Activated CD8-positive, alpha-beta T cell treated with anti-CD3 and anti-CD28 coated beads for 36 hours (primary cell): ENCODE measurements at regions not wholly inside any gene's neighbourhood (a gene's known extent, or its start where the extent isn't known, plus 50 kb on each side); places are given as distances from the start of the nearest gene placed in this dataset.
"Not testable (repeated sequence)": the region's sequence is repeated elsewhere in the genome, so short reads cannot be mapped to it uniquely, and the experiment has no call there.

Experiments used
- ATAC-seq: fragments of 200-7000 bp; cut with Tn5 transposase; one replicate; pipeline ENCODE4 v1.10.0; 2021; ENCODE audit warnings: mild to moderate bottlenecking, moderate library complexity
- CTCF ChIA-PET: fragments of 350-600 bp; sonication (Branson Sonifier 250); formaldehyde crosslinking; loops from one replicate; lab custom pipeline; 2021; ENCODE audit warnings: antibody characterized with exemption; lab: Charles Lee
- POLR2A ChIA-PET: fragments of 350-600 bp; sonication (Branson Sonifier 250); formaldehyde crosslinking; loops from one replicate; lab custom pipeline; 2021; ENCODE audit warnings: antibody characterized with exemption; lab: Charles Lee
- DNase-seq: peaks from one replicate; pipeline ENCODE4 v3.0.0-alpha.2; 2020
- H3K27ac Mint-ChIP-seq: one replicate; pipeline ENCODE4 v1.8.0; 2021; ENCODE audit warnings: mild to moderate bottlenecking, mixed read lengths
- H3K27me3 Mint-ChIP-seq: one replicate; pipeline ENCODE4 v1.8.0; 2021; ENCODE audit warnings: mixed read lengths
- H3K36me3 Mint-ChIP-seq: one replicate; pipeline ENCODE4 v1.8.0; 2021; ENCODE audit warnings: low read depth, mixed read lengths
- H3K4me1 Mint-ChIP-seq: one replicate; pipeline ENCODE4 v1.8.0; 2021; ENCODE audit warnings: low read depth, mixed read lengths
- H3K4me3 Mint-ChIP-seq: one replicate; pipeline ENCODE4 v1.8.0; 2021; ENCODE audit warnings: mild to moderate bottlenecking, moderate library complexity, mixed read lengths
- H3K9me3 Mint-ChIP-seq: one replicate; pipeline ENCODE4 v1.8.0; 2021; ENCODE audit warnings: mixed read lengths
- CTCF ChIP-seq: fragments of 200-600 bp; IDR thresholded peaks from one replicate; pipeline ENCODE4 v1.8.0; 2022; ENCODE audit warnings: antibody characterized with exemption, mild to moderate bottlenecking
- intact Hi-C: fragments of 100-400 bp; cut with micrococcal nuclease; formaldehyde crosslinking; loops from one replicate; pipeline ENCODE4 v1.10.0; 2022

GRCh38 chr3:130184152-130185024 lies 102.8 kb downstream of the ALG1L2 start:
- POLR2A ChIA-PET, H3K27me3 Mint-ChIP-seq, H3K4me3 Mint-ChIP-seq, intact Hi-C loops, ATAC-seq, H3K36me3 Mint-ChIP-seq, H3K4me1 Mint-ChIP-seq, DNase-seq, H3K9me3 Mint-ChIP-seq, H3K27ac Mint-ChIP-seq, CTCF ChIA-PET: not testable (repeated sequence)

- intact Hi-C loops, H3K27me3 Mint-ChIP-seq, H3K36me3 Mint-ChIP-seq, H3K27ac Mint-ChIP-seq, CTCF ChIA-PET, H3K4me3 Mint-ChIP-seq, POLR2A ChIA-PET, H3K4me1 Mint-ChIP-seq, DNase-seq, ATAC-seq: not testable (repeated sequence)
- H3K9me3 Mint-ChIP-seq = peaks cover 10% of the 10 kb centered on the region
Measured at GRCh38 chr3:130201272-130201671, 119.6 kb downstream of the ALG1L2 start.

- CTCF ChIA-PET, POLR2A ChIA-PET, H3K4me3 Mint-ChIP-seq, DNase-seq, H3K27me3 Mint-ChIP-seq, ATAC-seq, H3K27ac Mint-ChIP-seq, H3K36me3 Mint-ChIP-seq, intact Hi-C loops, H3K4me1 Mint-ChIP-seq: not testable (repeated sequence)
- peaks cover 10% of the 10 kb centered on the region for H3K9me3 Mint-ChIP-seq
Measured at GRCh38 chr3:130203633-130204032, 122.0 kb downstream of the ALG1L2 start.

GRCh38 chr3:130227540-130227939 lies 117.9 kb upstream of the COL6A5 start:
- Mint-ChIP-seq H3K4me1 (no peaks in the 10 kb centered on the region), H3K27me3 (peaks cover 5% of the 10 kb centered on the region), H3K36me3 (no peaks in the 10 kb centered on the region), H3K27ac (no peak overlapping the region), H3K4me3 (no peak overlapping the region), H3K9me3 (no peaks in the 10 kb centered on the region)
- ATAC-seq (no peak), DNase-seq (no peak)
- CTCF ChIA-PET = no interaction called here
- intact Hi-C loops = no loop called here
- no peak for TF ChIP-seq CTCF
- POLR2A ChIA-PET = no interaction called here

GRCh38 chr3:130242850-130243569 lies 102.5 kb upstream of the COL6A5 start:
- no peak for TF ChIP-seq CTCF
- POLR2A ChIA-PET = no interaction called here
- ATAC-seq (no peak), DNase-seq (peak; percentile 5)
- Mint-ChIP-seq H3K27me3 (peaks cover 8% of the 10 kb centered on the region), H3K27ac (no peak overlapping the region), H3K9me3 (no peaks in the 10 kb centered on the region), H3K4me3 (no peak overlapping the region), H3K4me1 (no peaks in the 10 kb centered on the region), H3K36me3 (no peaks in the 10 kb centered on the region)
- CTCF ChIA-PET = no interaction called here
- intact Hi-C loops = no loop called here

- no peaks in the 10 kb centered on the region for H3K36me3 Mint-ChIP-seq
Measured at GRCh38 chr3:130243808-130244207, 101.7 kb upstream of the COL6A5 start.

More at GRCh38 chr3:130243808-130244207, 101.7 kb upstream of the COL6A5 start:
- no peak for TF ChIP-seq CTCF
- ATAC-seq (no peak), DNase-seq (no peak)
- H3K4me3 Mint-ChIP-seq = no peak overlapping the region
- no peaks in the 10 kb centered on the region for H3K9me3 Mint-ChIP-seq
- intact Hi-C loops = no loop called here
- H3K27ac Mint-ChIP-seq = no peak overlapping the region
- no peaks in the 10 kb centered on the region for H3K4me1 Mint-ChIP-seq
- H3K27me3 Mint-ChIP-seq = peaks cover 8% of the 10 kb centered on the region
- CTCF ChIA-PET = no interaction called here
- POLR2A ChIA-PET = no interaction called here
